Bronchial epithelial cell (primary cell): ENCODE measurements at regions not wholly inside any gene's neighbourhood (a gene's known extent, or its start where the extent isn't known, plus 50 kb on each side); places are given as distances from the start of the nearest gene placed in this dataset.
"Not testable (repeated sequence)": the region's sequence is repeated elsewhere in the genome, so short reads cannot be mapped to it uniquely, and the experiment has no call there.

Experiments
- DNase-seq: peaks from one replicate; pipeline ENCODE4 v3.0.0-alpha.2; 2010; ENCODE audit warnings: low read depth
- FAIRE-seq: peaks from 2 replicates; lab custom pipeline; 2011; peaks lifted over from hg19 to GRCh38; lab: Jason Lieb, UNC
- H3K27me3 ChIP-seq: 2 replicates; pipeline ENCODE4 v1.5.1; 2011; ENCODE audit warnings: low read length; ENCODE audit not compliant: control insufficient read depth, insufficient read depth
- H3K36me3 ChIP-seq: 2 replicates; pipeline ENCODE4 v1.5.1; 2011; ENCODE audit warnings: low read length; ENCODE audit not compliant: control insufficient read depth, insufficient read depth
- H3K4me3 ChIP-seq: 2 replicates; pipeline ENCODE4 v1.5.1; 2011; ENCODE audit warnings: mild to moderate bottlenecking, low read depth, low read length, control low read depth
- CTCF ChIP-seq: IDR thresholded peaks from 2 replicates; pipeline ENCODE4 v1.5.1; 2011; ENCODE audit warnings: mild to moderate bottlenecking, moderate library complexity, low read length, control low read depth, inconsistent platforms; ENCODE audit not compliant: insufficient read depth, severe bottlenecking

DNA sequence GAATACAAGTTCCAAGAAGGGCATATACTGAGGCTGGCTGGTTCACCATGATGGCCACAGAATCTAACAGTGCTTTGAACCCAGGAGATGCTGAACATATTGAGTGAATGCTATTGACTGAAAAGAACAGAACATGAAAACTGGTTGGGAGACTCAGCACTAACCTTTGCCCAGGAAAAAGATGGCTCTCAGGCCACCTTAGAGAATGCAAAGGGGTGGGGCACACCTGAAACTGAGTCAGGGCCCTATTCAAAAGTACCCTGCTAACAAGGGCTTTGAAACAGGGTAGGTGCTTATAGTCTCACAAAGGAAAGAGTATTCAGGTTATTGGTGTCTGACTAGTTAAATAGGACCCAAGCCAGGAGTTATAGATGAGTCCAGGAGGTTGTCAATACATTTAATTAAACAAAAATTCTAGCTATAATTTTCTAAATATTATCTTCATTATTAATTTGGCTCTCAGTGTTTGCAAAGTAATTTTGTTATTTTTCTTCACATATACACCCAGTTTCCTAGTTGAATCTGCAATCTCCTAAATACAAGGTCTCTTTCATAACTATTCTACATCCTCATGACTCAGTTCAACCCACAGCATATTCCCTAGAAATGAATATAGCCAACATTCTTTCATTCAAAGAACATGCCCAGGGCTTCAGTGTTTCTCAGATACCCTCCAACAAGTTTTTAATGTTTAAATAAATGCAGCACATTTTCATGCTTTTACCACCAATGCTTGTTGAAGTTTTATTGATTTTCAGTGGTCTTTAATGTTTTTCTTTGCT, 144.2 kb upstream of the RAPGEF2 start:
- no peaks in the 10 kb centered on the region for H3K36me3 ChIP-seq
- no peak overlapping the region for H3K4me3 ChIP-seq
- FAIRE-seq (no peak), DNase-seq (peak; percentile 32)
- no peak for TF ChIP-seq CTCF
- H3K27me3 ChIP-seq = no peaks in the 10 kb centered on the region

GRCh38 chr4:158962393-158962792, 140.5 kb upstream of the RAPGEF2 start:
- FAIRE-seq (no peak), DNase-seq (no peak)
- no peak overlapping the region for H3K4me3 ChIP-seq
- no peaks in the 10 kb centered on the region for H3K36me3 ChIP-seq
- no peak for TF ChIP-seq CTCF
- H3K27me3 ChIP-seq = no peaks in the 10 kb centered on the region

GRCh38 chr4:158963282-158963681, 139.6 kb upstream of the RAPGEF2 start:
- H3K36me3 ChIP-seq, DNase-seq, H3K27me3 ChIP-seq, H3K4me3 ChIP-seq, FAIRE-seq: not testable (repeated sequence)

DNA sequence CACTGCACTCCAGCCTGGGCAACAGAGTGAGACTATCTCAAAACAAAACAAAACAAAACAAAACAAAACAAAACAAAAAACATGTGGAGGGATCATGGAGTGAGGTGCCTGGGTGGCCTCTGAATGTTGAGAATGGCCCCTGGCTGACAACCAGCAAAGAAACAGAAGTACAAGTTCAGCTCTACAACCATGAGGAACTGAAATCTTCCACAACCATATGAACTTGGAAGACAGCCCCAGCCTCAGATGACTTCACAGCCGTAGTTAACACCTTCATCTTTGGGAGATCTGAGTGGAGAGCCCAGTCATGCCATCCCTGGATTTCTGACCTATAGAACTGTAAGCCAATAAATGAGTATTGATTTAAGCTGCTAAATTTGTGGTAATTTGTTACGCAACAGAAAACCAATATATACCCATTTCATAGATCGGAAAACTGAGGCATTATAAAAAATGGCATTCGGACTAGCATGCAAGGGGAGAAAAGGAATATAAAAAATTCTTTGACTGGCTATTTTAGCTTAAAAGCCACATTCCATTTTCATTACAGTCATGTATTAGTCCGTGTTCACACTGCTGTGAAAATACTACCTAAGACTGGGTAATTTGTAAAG, 138.7 kb upstream of the RAPGEF2 start:
- DNase-seq (no peak), FAIRE-seq (no peak)
- Histone ChIP-seq H3K4me3 (no peak overlapping the region), H3K36me3 (no peaks in the 10 kb centered on the region), H3K27me3 (no peaks in the 10 kb centered on the region)
- no peak for TF ChIP-seq CTCF

- Histone ChIP-seq H3K36me3 (no peaks in the 10 kb centered on the region), H3K4me3 (no peak overlapping the region), H3K27me3 (no peaks in the 10 kb centered on the region)
- FAIRE-seq (no peak), DNase-seq (no peak)
- TF ChIP-seq CTCF = no peak
Observed at GRCh38 chr4:158964728-158965124, 138.2 kb upstream of the RAPGEF2 start.

- no peak overlapping the region for H3K4me3 ChIP-seq
- DNase-seq = no peak
- no peaks in the 10 kb centered on the region for H3K27me3 ChIP-seq
- FAIRE-seq = no peak
- TF ChIP-seq CTCF = no peak
- H3K36me3 ChIP-seq = no peaks in the 10 kb centered on the region
Observed at GRCh38 chr4:158965226-158965625, 137.7 kb upstream of the RAPGEF2 start.
